Skeletal muscle cell (primary cell): ENCODE measurements at regions not wholly inside any gene's neighbourhood (a gene's known extent, or its start where the extent isn't known, plus 50 kb on each side); places are given as distances from the start of the nearest gene placed in this dataset.

ENCODE experiments used
- DNase-seq: peaks from one replicate; pipeline ENCODE4 v3.0.0-alpha.2; 2010; ENCODE audit warnings: low read depth
- H3K4me3 ChIP-seq: 2 replicates; pipeline ENCODE4 v1.5.1; 2011; ENCODE audit warnings: low read depth, mild to moderate bottlenecking, control low read depth, low read length, moderate library complexity

DNA sequence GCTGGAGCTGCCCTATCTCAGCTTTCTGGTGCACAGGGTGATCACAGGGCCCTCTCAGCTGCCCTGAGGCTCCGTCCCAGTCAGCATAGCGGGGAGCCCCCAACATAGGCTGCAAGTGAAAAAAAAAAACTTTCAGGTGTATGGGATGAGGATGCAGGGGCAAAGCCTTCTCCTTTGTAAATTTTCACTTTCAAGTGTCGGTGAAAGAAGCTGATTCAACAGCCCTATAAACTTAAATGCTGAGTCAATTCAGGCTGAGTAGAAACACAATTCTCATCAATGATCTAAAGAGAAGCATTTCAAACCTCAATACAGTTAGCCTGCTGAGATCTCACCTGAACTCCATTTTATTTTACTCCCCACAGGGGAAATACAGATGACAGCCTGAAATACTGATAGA is 171.2 kb downstream of the SEC16B start:
- DNase-seq, result no peak
- H3K4me3 ChIP-seq, result no peak overlapping the region

DNA sequence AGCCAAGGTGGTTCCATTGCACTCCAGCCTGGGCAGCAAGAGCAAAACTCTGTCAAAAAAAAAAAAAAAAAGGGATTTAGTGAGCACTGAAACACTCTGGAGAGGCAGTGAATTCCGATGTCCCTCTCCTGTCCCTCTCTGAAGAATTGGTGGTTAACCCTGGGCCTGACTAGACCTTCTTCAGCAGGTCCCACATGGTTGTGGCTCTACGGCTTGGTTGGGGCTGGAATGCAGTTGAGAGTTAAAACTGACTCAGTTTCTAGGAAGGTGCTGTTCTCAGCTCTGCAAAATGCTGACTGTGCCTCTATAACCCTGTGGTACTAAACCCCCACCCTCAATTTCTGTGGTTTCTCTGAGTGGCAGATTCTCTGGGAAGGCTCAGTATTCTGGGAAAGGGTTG is 173.3 kb downstream of the SEC16B start:
- H3K4me3 ChIP-seq, result no peak overlapping the region
- DNase-seq, result no peak

GRCh38 chr1:177794376-177794991 is 175.4 kb downstream of the SEC16B start:
- no peak for DNase-seq
- no peak overlapping the region for H3K4me3 ChIP-seq

GRCh38 chr1:177793900-177794299 is 176.0 kb downstream of the SEC16B start:
- DNase-seq, result no peak
- H3K4me3 ChIP-seq, result no peak overlapping the region

GRCh38 chr1:177790566-177790965 is 179.3 kb downstream of the SEC16B start:
- H3K4me3 ChIP-seq, result no peak overlapping the region
- no peak for DNase-seq

DNA sequence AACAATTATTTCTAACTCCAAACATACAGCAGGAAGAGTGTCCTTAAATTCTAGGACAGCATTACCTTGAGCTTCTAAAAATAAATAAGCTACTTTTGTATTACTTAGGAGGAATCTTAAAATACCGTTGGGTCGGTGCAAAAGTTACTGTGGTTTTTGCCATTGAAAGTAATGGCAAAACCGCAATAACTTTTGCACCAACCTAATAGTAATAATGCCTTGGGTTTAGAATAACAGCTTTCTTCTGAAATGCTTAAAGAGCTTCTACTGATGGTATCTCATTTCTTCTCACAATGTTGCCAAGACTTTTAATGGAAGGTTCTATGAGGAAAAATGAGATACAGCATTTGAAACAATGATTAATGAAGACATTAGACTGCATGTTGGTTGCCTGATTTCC is 179.9 kb downstream of the SEC16B start:
- no peak overlapping the region for H3K4me3 ChIP-seq

DNA sequence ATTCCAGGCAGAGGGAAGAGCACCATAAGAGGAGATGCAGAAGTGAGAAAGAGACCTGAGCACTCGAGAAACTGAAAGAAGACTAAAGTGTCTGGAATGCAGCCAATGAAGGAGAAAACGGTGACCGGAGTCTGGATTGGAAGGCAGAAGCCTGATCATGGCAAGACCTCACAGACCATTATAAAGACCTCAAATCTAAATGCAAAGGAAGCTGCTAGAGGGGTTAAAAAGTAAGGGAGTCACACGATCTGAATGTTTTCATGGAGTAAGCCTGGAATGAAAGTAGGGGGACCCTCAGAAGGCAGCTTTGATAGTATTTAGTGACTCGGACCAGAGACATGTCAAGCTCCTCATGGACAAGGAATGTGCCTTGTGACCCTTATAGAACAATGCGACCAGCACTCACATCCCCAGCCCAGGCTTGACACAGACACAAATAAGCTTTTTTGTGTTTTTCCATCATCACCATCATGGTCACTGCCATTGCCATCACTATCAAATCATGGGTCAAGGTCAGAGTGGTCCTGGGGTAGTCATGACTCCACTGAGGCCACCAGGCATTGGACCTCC is 183.6 kb downstream of the SEC16B start:
- no peak for DNase-seq
- no peak overlapping the region for H3K4me3 ChIP-seq

More for the DNA sequence above, 179.9 kb downstream of the SEC16B start:
- DNase-seq, result no peak

DNA sequence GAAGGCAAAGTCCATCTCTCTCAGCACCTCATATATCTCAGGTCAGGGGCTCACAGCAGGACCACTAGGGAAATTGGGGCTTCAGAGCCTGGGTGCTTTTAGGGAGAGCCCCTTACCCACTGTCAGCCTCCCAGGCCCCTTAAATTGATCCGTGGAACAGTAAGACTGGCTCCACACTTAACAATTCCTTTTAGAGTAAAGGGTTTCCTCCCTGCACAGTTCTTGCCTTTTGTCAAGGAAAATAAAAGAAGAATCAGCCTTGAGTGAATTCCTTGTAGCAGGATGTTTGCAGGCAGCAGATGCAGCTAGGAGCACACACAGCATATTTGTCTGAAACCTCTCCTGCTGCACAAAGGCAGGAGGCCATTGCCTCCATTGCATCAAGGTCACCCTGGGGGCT is 184.9 kb downstream of the SEC16B start:
- DNase-seq, result no peak

GRCh38 chr1:177784409-177784808 is 185.4 kb downstream of the SEC16B start:
- no peak overlapping the region for H3K4me3 ChIP-seq
- no peak for DNase-seq

More for the DNA sequence above, 184.9 kb downstream of the SEC16B start:
- H3K4me3 ChIP-seq, result no peak overlapping the region

- DNase-seq, result no peak
- no peak overlapping the region for H3K4me3 ChIP-seq
Observed at GRCh38 chr1:177783051-177783450, 186.8 kb downstream of the SEC16B start.

- DNase-seq, result peak; percentile 43
- no peak overlapping the region for H3K4me3 ChIP-seq
Observed at GRCh38 chr1:177780096-177780700, 189.7 kb downstream of the SEC16B start.

DNA sequence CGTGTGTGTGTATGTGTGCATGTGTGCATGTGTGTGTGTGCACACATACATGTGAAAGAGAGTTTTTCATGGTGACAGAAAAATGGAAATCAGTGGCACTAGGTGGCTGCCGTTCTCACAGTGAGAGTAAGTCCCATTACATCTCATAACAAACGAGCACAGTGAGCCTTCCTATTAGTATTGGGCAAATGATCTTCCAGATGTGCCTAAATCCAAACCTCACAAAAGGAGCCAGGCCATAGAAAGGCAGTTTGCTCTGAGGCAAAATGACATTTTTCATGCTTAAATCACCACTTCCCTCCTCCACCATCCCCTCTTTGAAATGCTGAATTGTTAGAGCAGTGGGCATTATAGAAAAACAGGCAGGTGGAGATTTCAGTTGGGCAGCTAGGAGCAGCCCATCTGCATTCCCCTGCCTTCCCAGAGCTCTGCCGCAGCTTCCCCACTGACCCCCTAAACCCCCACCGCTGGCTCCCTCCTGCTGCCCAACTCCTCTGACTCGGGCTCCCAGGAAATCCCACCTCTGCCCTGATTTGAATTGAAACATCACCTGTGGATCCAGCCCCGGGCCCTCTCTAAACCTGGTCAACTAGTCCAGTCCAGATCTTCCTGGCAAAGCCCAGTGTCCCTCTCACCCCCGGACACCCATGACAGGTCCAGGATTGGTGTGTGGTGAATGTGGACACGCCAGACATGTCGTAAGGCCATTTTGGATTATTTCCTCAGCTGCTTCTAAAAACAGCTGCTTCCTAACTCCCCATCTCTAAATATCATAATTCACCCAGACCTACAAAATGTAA is 190.5 kb downstream of the SEC16B start:
- peak; percentile 31 for DNase-seq
- H3K4me3 ChIP-seq, result no peak overlapping the region

- no peak overlapping the region for H3K4me3 ChIP-seq
- DNase-seq, result no peak
Observed at GRCh38 chr1:177775924-177776323, 193.9 kb downstream of the SEC16B start.

GRCh38 chr1:177772386-177772960 is 197.4 kb downstream of the SEC16B start:
- no peak overlapping the region for H3K4me3 ChIP-seq
- DNase-seq, result no peak

GRCh38 chr1:177771688-177772087 is 198.2 kb downstream of the SEC16B start:
- no peak for DNase-seq
- no peak overlapping the region for H3K4me3 ChIP-seq

DNA sequence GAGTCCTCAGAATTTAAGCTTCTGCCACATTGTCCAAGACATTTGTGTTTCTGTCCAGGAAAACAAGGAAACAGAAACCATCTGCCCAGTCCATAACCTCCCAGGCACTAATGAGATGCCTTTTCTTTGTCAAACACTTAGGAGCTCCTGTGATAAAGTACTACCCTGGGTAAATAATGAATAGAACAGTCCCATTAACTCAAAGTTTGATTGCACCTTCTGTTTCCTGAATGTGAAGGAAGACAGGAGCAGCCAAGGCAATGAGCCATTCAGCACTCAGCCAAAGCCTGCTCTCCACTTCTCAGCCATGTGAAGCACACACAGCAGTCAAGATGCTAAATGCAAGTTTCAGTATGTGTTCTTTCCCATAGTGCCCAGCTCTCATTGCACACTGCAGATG is 199.8 kb downstream of the SEC16B start:
- H3K4me3 ChIP-seq, result no peak overlapping the region

DNA sequence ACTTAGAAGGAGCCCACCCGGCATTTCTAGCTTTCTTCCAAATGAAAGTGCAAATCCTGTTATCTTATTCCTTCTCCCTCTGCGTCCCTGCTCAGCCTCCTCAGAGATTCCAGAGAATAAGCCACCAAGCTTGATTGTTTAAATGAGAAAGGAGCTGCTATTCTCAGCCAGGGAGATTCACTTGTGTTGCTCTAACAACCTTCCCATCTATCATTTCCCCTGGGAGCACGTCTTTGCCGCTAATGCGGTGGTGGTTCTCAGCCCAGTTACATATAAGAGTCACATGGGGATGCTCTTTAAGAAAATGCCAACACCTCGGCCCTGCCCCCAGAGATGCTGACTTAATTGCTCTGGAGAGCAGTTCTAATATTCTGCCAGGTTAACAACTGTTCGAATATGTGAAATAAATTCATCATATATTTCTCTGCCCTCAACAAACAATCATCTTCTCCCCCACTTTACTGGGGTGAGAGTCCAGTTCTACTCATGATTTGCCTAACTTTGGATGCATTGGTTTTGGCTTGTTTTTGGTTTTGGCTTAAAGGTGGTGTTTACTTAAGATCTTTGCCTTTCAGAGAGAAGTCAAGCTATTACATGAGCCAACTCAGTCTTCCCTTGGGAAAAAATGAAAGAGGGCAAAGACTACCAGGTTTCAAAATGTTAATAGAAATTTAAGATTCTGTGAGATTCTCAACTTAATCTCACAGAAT is 213.9 kb downstream of the SEC16B start:
- no peak overlapping the region for H3K4me3 ChIP-seq
- no peak for DNase-seq

More for the DNA sequence above, 199.8 kb downstream of the SEC16B start:
- DNase-seq, result no peak

GRCh38 chr1:177754603-177755002 is 215.3 kb downstream of the SEC16B start:
- DNase-seq, result no peak
- H3K4me3 ChIP-seq, result no peak overlapping the region

DNA sequence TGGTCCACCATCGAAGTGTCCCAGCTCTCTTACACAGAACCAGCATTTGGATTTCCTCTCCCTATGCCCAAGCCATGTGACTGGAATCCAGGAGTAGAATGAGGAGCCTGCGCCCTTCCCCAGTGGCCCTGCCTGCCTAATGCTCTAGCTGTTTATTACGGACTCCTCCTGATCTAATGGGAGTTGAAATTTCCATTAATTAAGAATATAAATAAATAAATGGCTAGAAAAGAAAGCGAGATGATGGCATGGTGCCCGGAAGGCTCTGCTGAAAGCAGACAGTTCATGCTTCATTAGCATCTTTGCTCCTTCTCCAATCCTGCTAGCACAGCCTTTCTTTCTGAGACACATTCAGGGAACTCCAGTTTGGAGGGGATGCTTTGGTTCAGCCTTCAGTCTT is 216.2 kb downstream of the SEC16B start:
- H3K4me3 ChIP-seq, result no peak overlapping the region
- DNase-seq, result no peak
